Naive thymus-derived CD4-positive, alpha-beta T cell (primary cell): ENCODE measurements at regions not wholly inside any gene's neighbourhood (a gene's known extent, or its start where the extent isn't known, plus 50 kb on each side); places are given as distances from the start of the nearest gene placed in this dataset.

ENCODE experiments used
- ATAC-seq: fragments of 150-1000 bp; cut with Tn5 transposase; 2 replicates; pipeline ENCODE4 v1.10.0; 2021; ENCODE audit warnings: mild to moderate bottlenecking, moderate library complexity
- CTCF ChIA-PET: fragments of 350-600 bp; sonication (Branson Sonifier 250); formaldehyde crosslinking; loops from one replicate; lab custom pipeline; 2021; ENCODE audit warnings: antibody characterized with exemption; lab: Charles Lee
- POLR2A ChIA-PET: fragments of 350-600 bp; sonication (Branson Sonifier 250); formaldehyde crosslinking; loops from one replicate; lab custom pipeline; 2021; ENCODE audit warnings: antibody characterized with exemption, inconsistent platforms; lab: Charles Lee
- DNase-seq, 9 donors: peaks; one replicate each; pipeline versions ENCODE4 v3.0.0 to v3.0.0-alpha.2; 2020 to 2022; ENCODE audit warnings: mixed read lengths in 1 of 9
- H3K27ac ChIP-seq: one replicate; pipeline ENCODE4 v1.7.0; 2013; ENCODE audit warnings: mild to moderate bottlenecking, low read depth, low read length, moderate library complexity
- H3K27me3 ChIP-seq, 2 donors: one replicate each; pipeline ENCODE4 v1.7.0; 2013; ENCODE audit warnings: low read length in 2 of 2, mild to moderate bottlenecking in 2 of 2, moderate library complexity in 2 of 2; ENCODE audit not compliant: control insufficient read depth in 2 of 2, insufficient read depth in 2 of 2
- H3K36me3 ChIP-seq, 3 experiments: 1 replicate in 2 of 3; 2 replicates in 1 of 3; pipeline ENCODE4 v1.7.0; 2013; ENCODE audit warnings: low read length in 3 of 3, mild to moderate bottlenecking in 3 of 3, moderate library complexity in 1 of 3; ENCODE audit not compliant: insufficient read depth in 3 of 3, control insufficient read depth in 2 of 3
- H3K4me1 ChIP-seq, 2 donors: one replicate each; pipeline ENCODE4 v1.7.0; 2013; ENCODE audit warnings: low read length in 2 of 2, mild to moderate bottlenecking in 2 of 2, moderate library complexity in 1 of 2; ENCODE audit not compliant: control insufficient read depth in 2 of 2, insufficient read depth in 2 of 2
- H3K4me3 ChIP-seq: 2 replicates; pipeline ENCODE4 v1.7.0; 2013; ENCODE audit warnings: mild to moderate bottlenecking, low read length
- H3K9me3 ChIP-seq, 3 experiments: 1 replicate in 2 of 3; 2 replicates in 1 of 3; pipeline ENCODE4 v1.7.0; 2013; ENCODE audit warnings: low read length in 3 of 3; ENCODE audit not compliant: control insufficient read depth in 2 of 3
- H3K27ac Mint-ChIP-seq, 9 donors: one replicate each; pipeline ENCODE4 v1.8.0; 2020 to 2022; ENCODE audit warnings: mixed read lengths in 9 of 9, mild to moderate bottlenecking in 8 of 9, moderate library complexity in 5 of 9, inconsistent platforms in 2 of 9
- H3K27me3 Mint-ChIP-seq, 5 donors: one replicate each; pipeline ENCODE4 v1.8.0; 2021 to 2022; ENCODE audit warnings: mixed read lengths in 5 of 5, mild to moderate bottlenecking in 1 of 5
- H3K36me3 Mint-ChIP-seq, 5 donors: one replicate each; pipeline ENCODE4 v1.8.0; 2020 to 2022; ENCODE audit warnings: mixed read lengths in 5 of 5, mild to moderate bottlenecking in 3 of 5, inconsistent platforms in 1 of 5
- H3K4me1 Mint-ChIP-seq, 7 donors: one replicate each; pipeline ENCODE4 v1.8.0; 2020 to 2022; ENCODE audit warnings: mixed read lengths in 7 of 7, mild to moderate bottlenecking in 3 of 7, inconsistent platforms in 1 of 7
- H3K4me3 Mint-ChIP-seq, 10 donors: one replicate each; pipeline ENCODE4 v1.8.0; 2020 to 2022; ENCODE audit warnings: mild to moderate bottlenecking in 10 of 10, mixed read lengths in 10 of 10, moderate library complexity in 6 of 10, inconsistent platforms in 2 of 10
- H3K9me3 Mint-ChIP-seq, 11 donors: one replicate each; pipeline ENCODE4 v1.8.0; 2020 to 2022; ENCODE audit warnings: mixed read lengths in 11 of 11, mild to moderate bottlenecking in 4 of 11, inconsistent platforms in 1 of 11, moderate library complexity in 1 of 11
- intact Hi-C, 2 donors: fragments of 100-400 bp; cut with micrococcal nuclease; formaldehyde crosslinking; loops; one replicate each; pipeline ENCODE4 v1.15.1; 2023

DNA sequence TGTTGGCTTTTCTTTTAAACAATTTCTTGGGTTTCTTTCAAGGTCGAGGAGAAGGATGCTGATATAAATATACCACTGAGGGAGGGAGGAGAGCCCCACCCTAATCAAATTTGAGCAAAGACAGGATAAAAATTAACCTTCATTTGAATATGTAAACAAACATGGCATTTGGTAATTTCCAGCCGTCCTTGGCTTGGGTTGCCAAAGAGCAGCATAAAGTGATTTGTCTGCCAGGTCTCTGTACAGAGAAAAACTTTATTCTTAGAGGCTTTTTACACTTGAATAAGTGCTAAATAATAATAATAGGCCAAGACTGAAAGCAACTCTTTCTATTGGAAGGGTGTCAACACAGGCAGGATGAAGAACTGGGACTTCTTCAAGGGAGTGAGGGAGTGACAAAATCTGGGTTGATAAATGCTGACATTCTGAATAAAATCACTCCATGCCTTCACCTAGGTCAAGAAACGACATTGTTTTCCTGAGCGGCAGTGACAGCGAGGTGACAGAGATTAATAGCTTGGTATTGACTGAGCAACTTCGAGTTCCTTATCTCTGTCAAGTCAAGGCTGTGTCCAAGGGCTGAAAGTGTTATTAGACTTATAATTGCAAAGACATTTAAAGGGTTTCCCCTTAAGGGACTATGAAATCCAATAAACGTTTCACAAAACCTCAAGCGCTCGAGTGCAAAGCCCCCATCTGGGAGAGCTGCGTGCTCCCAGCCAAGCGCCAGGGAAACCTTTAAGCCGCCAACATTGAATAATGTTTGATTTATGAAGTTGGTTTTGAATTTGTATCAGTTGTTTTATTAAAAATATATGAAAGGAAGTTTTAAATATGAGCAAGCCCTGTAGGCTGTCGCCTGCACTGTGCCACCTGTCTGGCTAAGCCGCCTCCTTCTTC is 269.5 kb upstream of the N4BP1 start:
- no peaks in the 10 kb centered on the region for H3K36me3 ChIP-seq
- ChIA-PET POLR2A (no interaction called here), CTCF (no interaction called here)
- ATAC-seq, result no peak
- peaks cover 0 to 8% (median 0%) of the 10 kb centered on the region in 11 donors for H3K9me3 Mint-ChIP-seq
- no peak overlapping the region for H3K27ac Mint-ChIP-seq
- no peaks in the 10 kb centered on the region for H3K27me3 ChIP-seq
- no peak overlapping the region for H3K4me3 Mint-ChIP-seq
- H3K4me1 Mint-ChIP-seq, result no peaks in the 10 kb centered on the region
- no peaks in the 10 kb centered on the region for H3K4me1 ChIP-seq
- H3K27ac ChIP-seq, result no peak overlapping the region
- intact Hi-C loops, result no loop called here
- no peaks in the 10 kb centered on the region for H3K36me3 Mint-ChIP-seq
- H3K4me3 ChIP-seq, result no peak overlapping the region
- no peak for DNase-seq
- H3K27me3 Mint-ChIP-seq, result peaks cover 0 to 12% (median 0%) of the 10 kb centered on the region in 5 donors
- H3K9me3 ChIP-seq, result peaks cover 0 to 3% (median 0%) of the 10 kb centered on the region in 3 experiments

DNA sequence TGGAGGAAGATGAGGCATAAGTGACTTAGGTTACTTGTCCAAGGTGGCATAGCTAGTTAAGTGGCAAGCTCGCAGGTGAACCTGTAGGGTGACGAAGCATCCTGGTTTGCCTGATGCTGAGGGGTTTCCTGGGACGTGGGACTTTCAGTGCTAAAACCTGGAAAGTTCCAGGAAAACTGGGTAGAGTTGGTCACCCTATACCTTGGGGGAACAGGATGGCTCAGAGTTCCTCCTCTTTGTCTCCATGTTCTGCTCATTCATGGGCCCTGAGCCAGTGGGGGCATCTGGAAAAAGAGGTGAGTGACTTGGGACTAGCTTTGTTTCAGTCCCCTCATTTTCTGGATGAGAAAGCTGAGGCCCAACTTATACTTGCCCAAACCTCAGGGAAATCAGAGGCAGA is 268.0 kb upstream of the N4BP1 start:
- ChIA-PET POLR2A (no interaction called here), CTCF (no interaction called here)
- Histone ChIP-seq H3K9me3 (peaks cover 0 to 3% (median 0%) of the 10 kb centered on the region in 3 experiments), H3K27me3 (no peaks in the 10 kb centered on the region), H3K36me3 (no peaks in the 10 kb centered on the region), H3K4me3 (no peak overlapping the region), H3K4me1 (no peaks in the 10 kb centered on the region), H3K27ac (no peak overlapping the region)
- H3K36me3 Mint-ChIP-seq, result no peaks in the 10 kb centered on the region
- H3K9me3 Mint-ChIP-seq, result peaks cover 0 to 8% (median 3%) of the 10 kb centered on the region in 11 donors
- ATAC-seq (no peak), DNase-seq (no peak)
- no peak overlapping the region for H3K27ac Mint-ChIP-seq
- no peaks in the 10 kb centered on the region for H3K4me1 Mint-ChIP-seq
- H3K4me3 Mint-ChIP-seq, result no peak overlapping the region
- peaks cover 0 to 12% (median 0%) of the 10 kb centered on the region in 5 donors for H3K27me3 Mint-ChIP-seq
- intact Hi-C loops, result no loop called here

DNA sequence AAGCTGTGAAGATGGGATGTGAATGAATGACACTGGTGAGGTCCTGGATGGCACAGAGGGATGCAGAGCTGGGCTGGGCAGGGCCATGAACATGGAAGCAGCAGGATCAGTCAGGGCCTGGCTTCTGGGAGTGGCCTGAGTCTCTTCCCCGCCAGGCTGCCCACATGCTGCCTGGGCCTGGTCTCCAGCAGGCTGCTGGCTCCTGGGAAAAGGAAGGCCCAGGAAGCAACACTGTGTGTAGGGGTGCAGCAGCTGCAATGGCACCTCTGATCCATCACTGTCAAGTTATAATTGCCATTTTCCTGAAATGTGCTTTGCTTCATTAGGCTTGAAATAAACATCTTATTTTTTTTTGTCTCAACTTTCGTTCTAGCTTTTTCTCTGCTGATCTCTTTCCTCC is 260.2 kb upstream of the N4BP1 start:
- Mint-ChIP-seq H3K4me1 (no peaks in the 10 kb centered on the region), H3K27me3 (peaks cover 0 to 11% (median 4%) of the 10 kb centered on the region in 5 donors), H3K9me3 (peaks cover 0 to 16% (median 6%) of the 10 kb centered on the region in 11 donors), H3K27ac (no peak overlapping the region), H3K36me3 (no peaks in the 10 kb centered on the region), H3K4me3 (no peak overlapping the region)
- Histone ChIP-seq H3K36me3 (no peaks in the 10 kb centered on the region), H3K27me3 (no peaks in the 10 kb centered on the region), H3K9me3 (no peaks in the 10 kb centered on the region), H3K4me1 (no peaks in the 10 kb centered on the region), H3K27ac (no peak overlapping the region), H3K4me3 (no peak overlapping the region)
- ATAC-seq, result no peak
- ChIA-PET CTCF (no interaction called here), POLR2A (no interaction called here)
- intact Hi-C loops, result no loop called here
- DNase-seq, result no peak

DNA sequence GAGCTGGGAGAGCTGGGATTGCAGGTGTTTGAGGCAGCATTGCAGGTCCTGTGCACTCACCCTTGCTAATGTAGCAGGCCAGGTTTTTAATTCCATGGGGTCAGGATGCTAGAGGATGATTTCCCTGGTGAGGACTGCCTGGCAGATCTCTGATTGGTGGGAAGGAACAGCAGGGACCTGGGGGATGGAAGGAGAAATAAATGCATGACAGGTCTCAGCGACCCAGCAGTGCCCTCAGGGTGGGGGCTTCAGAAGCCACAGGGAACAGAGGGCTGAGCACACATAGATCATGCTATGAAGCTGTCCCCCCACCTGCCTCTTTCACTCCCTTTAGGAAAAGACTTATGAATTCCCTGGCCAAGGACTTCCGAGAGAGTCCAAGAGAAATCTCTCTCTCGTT is 255.5 kb upstream of the N4BP1 start:
- Histone ChIP-seq H3K27me3 (no peaks in the 10 kb centered on the region), H3K9me3 (no peaks in the 10 kb centered on the region), H3K36me3 (no peaks in the 10 kb centered on the region), H3K27ac (no peak overlapping the region), H3K4me1 (no peaks in the 10 kb centered on the region), H3K4me3 (no peak overlapping the region)
- no peak overlapping the region for H3K27ac Mint-ChIP-seq
- POLR2A ChIA-PET, result no interaction called here
- CTCF ChIA-PET, result no interaction called here
- H3K36me3 Mint-ChIP-seq, result peaks cover 0 to 4% (median 0%) of the 10 kb centered on the region in 5 donors
- H3K4me3 Mint-ChIP-seq, result no peak overlapping the region
- DNase-seq, result no peak
- H3K27me3 Mint-ChIP-seq, result peaks cover 0 to 6% (median 0%) of the 10 kb centered on the region in 5 donors
- ATAC-seq, result no peak
- peaks cover 0 to 2% (median 0%) of the 10 kb centered on the region in 7 donors for H3K4me1 Mint-ChIP-seq
- peaks cover 4 to 32% (median 17%) of the 10 kb centered on the region in 11 donors for H3K9me3 Mint-ChIP-seq
- intact Hi-C loops, result no loop called here

DNA sequence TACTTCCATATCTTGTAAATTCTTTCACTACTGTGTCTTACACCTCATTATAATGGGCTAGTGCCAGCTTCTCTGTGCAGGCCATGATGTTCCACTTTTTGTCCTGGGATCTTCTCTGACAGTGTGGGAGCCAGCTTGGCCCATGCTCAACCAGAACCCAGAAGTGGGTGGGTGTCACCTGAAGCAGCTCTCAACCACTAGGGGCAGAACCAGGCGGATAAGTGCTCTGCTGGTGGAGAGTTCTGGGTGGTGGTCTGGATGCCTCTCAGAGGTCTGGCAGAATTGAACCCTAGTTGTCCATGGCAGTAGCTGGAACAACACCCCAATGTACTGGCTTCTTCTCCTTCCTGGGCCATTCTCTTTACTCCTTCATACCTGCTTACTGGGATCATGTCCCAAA is 254.1 kb upstream of the N4BP1 start:
- POLR2A ChIA-PET, result no interaction called here
- peaks cover 4 to 29% (median 17%) of the 10 kb centered on the region in 11 donors for H3K9me3 Mint-ChIP-seq

DNA sequence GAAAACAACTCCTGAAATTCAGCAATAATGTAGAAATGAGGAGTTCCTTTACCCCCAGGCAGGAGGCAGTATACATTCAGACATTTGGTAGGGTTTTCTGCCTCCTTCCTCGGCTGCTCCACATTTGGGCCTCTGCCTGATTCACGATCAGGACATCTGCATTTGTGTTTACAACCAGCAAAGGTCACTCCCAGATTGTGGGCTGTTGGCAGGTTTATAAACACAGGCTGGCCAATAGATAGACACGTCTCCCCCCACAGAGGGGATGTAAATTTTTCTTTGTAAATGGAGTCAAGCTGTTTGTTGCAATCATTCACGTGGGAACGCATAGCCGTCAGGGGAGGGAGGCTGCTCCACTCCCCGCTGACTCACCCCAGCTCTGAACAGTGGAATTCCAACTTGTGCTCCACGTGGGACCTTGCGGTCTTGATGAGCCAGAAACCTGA is 252.1 kb upstream of the N4BP1 start:
- POLR2A ChIA-PET, result no interaction called here
- peaks cover 0 to 4% (median 0%) of the 10 kb centered on the region in 5 donors for H3K36me3 Mint-ChIP-seq
- Histone ChIP-seq H3K27me3 (no peaks in the 10 kb centered on the region), H3K36me3 (no peaks in the 10 kb centered on the region), H3K4me3 (no peak overlapping the region), H3K9me3 (no peaks in the 10 kb centered on the region), H3K4me1 (no peaks in the 10 kb centered on the region), H3K27ac (no peak overlapping the region)
- peaks cover 0 to 5% (median 0%) of the 10 kb centered on the region in 5 donors for H3K27me3 Mint-ChIP-seq
- CTCF ChIA-PET, result no interaction called here
- ATAC-seq (no peak), DNase-seq (no peak)
- peaks cover 2 to 22% (median 15%) of the 10 kb centered on the region in 11 donors for H3K9me3 Mint-ChIP-seq
- peaks cover 0 to 2% (median 0%) of the 10 kb centered on the region in 7 donors for H3K4me1 Mint-ChIP-seq
- no peak overlapping the region for H3K27ac Mint-ChIP-seq
- intact Hi-C loops, result no loop called here
- H3K4me3 Mint-ChIP-seq, result no peak overlapping the region

More for the DNA sequence above, 254.1 kb upstream of the N4BP1 start:
- H3K27me3 Mint-ChIP-seq, result peaks cover 0 to 2% (median 0%) of the 10 kb centered on the region in 5 donors
- no peaks in the 10 kb centered on the region for H3K9me3 ChIP-seq
- H3K36me3 ChIP-seq, result no peaks in the 10 kb centered on the region
- DNase-seq (no peak), ATAC-seq (no peak)
- H3K27ac ChIP-seq, result no peak overlapping the region
- CTCF ChIA-PET, result no interaction called here
- no peak overlapping the region for H3K4me3 Mint-ChIP-seq
- peaks cover 0 to 4% (median 0%) of the 10 kb centered on the region in 5 donors for H3K36me3 Mint-ChIP-seq
- no peak overlapping the region for H3K27ac Mint-ChIP-seq
- H3K4me1 ChIP-seq, result no peaks in the 10 kb centered on the region
- intact Hi-C loops, result no loop called here
- no peaks in the 10 kb centered on the region for H3K27me3 ChIP-seq
- H3K4me3 ChIP-seq, result no peak overlapping the region
- H3K4me1 Mint-ChIP-seq, result peaks cover 0 to 2% (median 0%) of the 10 kb centered on the region in 7 donors
